ENCODE measurements at regions not wholly inside any gene's neighbourhood (a gene's known extent, or its start where the extent isn't known, plus 50 kb on each side); places are given as distances from the start of the nearest gene placed in this dataset.

GRCh38 chr12:65567820-65568219, 256.5 kb upstream of the HMGA2 start:
- H3K36me3 Mint-ChIP-seq (ENCODE audit: low read depth), result no peaks in the 10 kb centered on the region
- ATAC-seq (no peak), DNase-seq (no peak)
- no peak overlapping the region for H3K27ac Mint-ChIP-seq
- peaks cover 5% of the 10 kb centered on the region for H3K4me1 Mint-ChIP-seq
- H3K27me3 Mint-ChIP-seq, result peaks cover 18% of the 10 kb centered on the region
- H3K9me3 Mint-ChIP-seq, result no peaks in the 10 kb centered on the region
- no peak overlapping the region for H3K4me3 Mint-ChIP-seq

- Mint-ChIP-seq H3K4me1 (peaks cover 5% of the 10 kb centered on the region), H3K27me3 (peaks cover 18% of the 10 kb centered on the region), H3K36me3 (ENCODE audit: low read depth) (no peaks in the 10 kb centered on the region), H3K9me3 (peaks cover 6% of the 10 kb centered on the region), H3K27ac (no peak overlapping the region), H3K4me3 (no peak overlapping the region)
- DNase-seq, result no peak
- no peak for ATAC-seq
These were observed 255.8 kb upstream of the HMGA2 start for GRCh38 chr12:65568517-65568916.

- H3K4me1 Mint-ChIP-seq, result peaks cover 5% of the 10 kb centered on the region
- no peaks in the 10 kb centered on the region for H3K36me3 Mint-ChIP-seq (ENCODE audit: low read depth)
- H3K27ac Mint-ChIP-seq, result no peak overlapping the region
- DNase-seq (no peak), ATAC-seq (no peak)
- H3K27me3 Mint-ChIP-seq, result peaks cover 18% of the 10 kb centered on the region
- no peak overlapping the region for H3K4me3 Mint-ChIP-seq
- peaks cover 21% of the 10 kb centered on the region for H3K9me3 Mint-ChIP-seq
These were observed 253.7 kb upstream of the HMGA2 start for GRCh38 chr12:65570451-65571130.

- ATAC-seq (no peak), DNase-seq (no peak)
- Mint-ChIP-seq H3K4me1 (no peaks in the 10 kb centered on the region), H3K27ac (no peak overlapping the region), H3K9me3 (peaks cover 25% of the 10 kb centered on the region), H3K27me3 (peaks cover 4% of the 10 kb centered on the region), H3K36me3 (ENCODE audit: low read depth) (no peaks in the 10 kb centered on the region), H3K4me3 (no peak overlapping the region)
These were observed 249.4 kb upstream of the HMGA2 start for GRCh38 chr12:65574867-65575266.

GRCh38 chr12:65584016-65584415, 240.3 kb upstream of the HMGA2 start:
- DNase-seq (no peak), ATAC-seq (no peak)
- Mint-ChIP-seq H3K27ac (no peak overlapping the region), H3K4me1 (no peaks in the 10 kb centered on the region), H3K36me3 (ENCODE audit: low read depth) (no peaks in the 10 kb centered on the region), H3K27me3 (peaks cover 2% of the 10 kb centered on the region), H3K4me3 (no peak overlapping the region), H3K9me3 (no peaks in the 10 kb centered on the region)

GRCh38 chr12:65585648-65586602, 238.4 kb upstream of the HMGA2 start:
- H3K36me3 Mint-ChIP-seq (ENCODE audit: low read depth), result no peaks in the 10 kb centered on the region
- no peaks in the 10 kb centered on the region for H3K4me1 Mint-ChIP-seq
- DNase-seq (no peak), ATAC-seq (no peak)
- H3K4me3 Mint-ChIP-seq, result no peak overlapping the region
- H3K9me3 Mint-ChIP-seq, result no peaks in the 10 kb centered on the region
- peaks cover 2% of the 10 kb centered on the region for H3K27me3 Mint-ChIP-seq
- H3K27ac Mint-ChIP-seq, result no peak overlapping the region

- Mint-ChIP-seq H3K27me3 (peaks cover 2% of the 10 kb centered on the region), H3K36me3 (ENCODE audit: low read depth) (no peaks in the 10 kb centered on the region), H3K27ac (no peak overlapping the region), H3K4me3 (no peak overlapping the region), H3K9me3 (no peaks in the 10 kb centered on the region), H3K4me1 (no peaks in the 10 kb centered on the region)
- ATAC-seq (no peak), DNase-seq (no peak)
These were observed 237.5 kb upstream of the HMGA2 start for GRCh38 chr12:65586796-65587195.

GRCh38 chr12:65590318-65590717, 234.0 kb upstream of the HMGA2 start:
- no peak for DNase-seq
- Mint-ChIP-seq H3K27me3 (peaks cover 5% of the 10 kb centered on the region), H3K27ac (no peak overlapping the region), H3K4me1 (no peaks in the 10 kb centered on the region), H3K36me3 (ENCODE audit: low read depth) (no peaks in the 10 kb centered on the region), H3K9me3 (no peaks in the 10 kb centered on the region), H3K4me3 (no peak overlapping the region)
- ATAC-seq, result no peak

- DNase-seq (no peak), ATAC-seq (no peak)
- H3K9me3 Mint-ChIP-seq, result no peaks in the 10 kb centered on the region
- H3K27me3 Mint-ChIP-seq, result peaks cover 8% of the 10 kb centered on the region
- H3K36me3 Mint-ChIP-seq (ENCODE audit: low read depth), result no peaks in the 10 kb centered on the region
- H3K4me3 Mint-ChIP-seq, result no peak overlapping the region
- H3K4me1 Mint-ChIP-seq, result no peaks in the 10 kb centered on the region
- no peak overlapping the region for H3K27ac Mint-ChIP-seq
These were observed 231.9 kb upstream of the HMGA2 start for GRCh38 chr12:65592416-65592815.

- H3K9me3 Mint-ChIP-seq, result no peaks in the 10 kb centered on the region
- H3K4me3 Mint-ChIP-seq, result no peak overlapping the region
- DNase-seq (no peak), ATAC-seq (no peak)
- no peak overlapping the region for H3K27ac Mint-ChIP-seq
- H3K4me1 Mint-ChIP-seq, result no peaks in the 10 kb centered on the region
- peaks cover 8% of the 10 kb centered on the region for H3K27me3 Mint-ChIP-seq
- H3K36me3 Mint-ChIP-seq (ENCODE audit: low read depth), result no peaks in the 10 kb centered on the region
These were observed 231.0 kb upstream of the HMGA2 start for GRCh38 chr12:65593239-65593701.

GRCh38 chr12:65594409-65594808, 229.9 kb upstream of the HMGA2 start:
- H3K27me3 Mint-ChIP-seq, result peaks cover 11% of the 10 kb centered on the region
- no peak overlapping the region for H3K4me3 Mint-ChIP-seq
- H3K27ac Mint-ChIP-seq, result no peak overlapping the region

GRCh38 chr12:65595016-65595560, 229.2 kb upstream of the HMGA2 start:
- DNase-seq, result no peak
- Mint-ChIP-seq H3K27me3 (peaks cover 13% of the 10 kb centered on the region), H3K4me3 (no peak overlapping the region), H3K27ac (no peak overlapping the region), H3K4me1 (no peaks in the 10 kb centered on the region), H3K36me3 (ENCODE audit: low read depth) (no peaks in the 10 kb centered on the region), H3K9me3 (no peaks in the 10 kb centered on the region)
- ATAC-seq, result no peak

More at GRCh38 chr12:65594409-65594808, 229.9 kb upstream of the HMGA2 start:
- H3K9me3 Mint-ChIP-seq, result no peaks in the 10 kb centered on the region
- H3K4me1 Mint-ChIP-seq, result no peaks in the 10 kb centered on the region
- ATAC-seq (no peak), DNase-seq (no peak)
- H3K36me3 Mint-ChIP-seq (ENCODE audit: low read depth), result no peaks in the 10 kb centered on the region

- no peak overlapping the region for H3K27ac Mint-ChIP-seq
- ATAC-seq (no peak), DNase-seq (no peak)
- H3K4me1 Mint-ChIP-seq, result no peaks in the 10 kb centered on the region
- H3K36me3 Mint-ChIP-seq (ENCODE audit: low read depth), result no peaks in the 10 kb centered on the region
- H3K27me3 Mint-ChIP-seq, result peaks cover 27% of the 10 kb centered on the region
- no peak overlapping the region for H3K4me3 Mint-ChIP-seq
- H3K9me3 Mint-ChIP-seq, result no peaks in the 10 kb centered on the region
These were observed 227.7 kb upstream of the HMGA2 start for GRCh38 chr12:65596514-65597091.

GRCh38 chr12:65597527-65597926, 226.8 kb upstream of the HMGA2 start:
- H3K4me1 Mint-ChIP-seq, result peaks cover 2% of the 10 kb centered on the region
- ATAC-seq (no peak), DNase-seq (no peak)
- no peak overlapping the region for H3K27ac Mint-ChIP-seq
- H3K4me3 Mint-ChIP-seq, result no peak overlapping the region
- no peaks in the 10 kb centered on the region for H3K36me3 Mint-ChIP-seq (ENCODE audit: low read depth)
- peaks cover 35% of the 10 kb centered on the region for H3K27me3 Mint-ChIP-seq
- no peaks in the 10 kb centered on the region for H3K9me3 Mint-ChIP-seq
